Endothelial cell of umbilical vein (primary cell): ENCODE measurements at regions not wholly inside any gene's neighbourhood (a gene's known extent, or its start where the extent isn't known, plus 50 kb on each side); places are given as distances from the start of the nearest gene placed in this dataset.

Source experiments
- BruUV-seq: library from RNA; stranded (reverse); fragments of 400-500 nt; replicated peaks from 2 replicates; lab custom pipeline; 2021; lab: Mats Ljungman, UMichigan
- CTCF ChIA-PET: fragments of 300-600, 350-600 bp; sonication (Branson Sonifier 250); formaldehyde crosslinking; loops from one replicate; lab custom pipeline; 2021; ENCODE audit warnings: antibody characterized with exemption, inconsistent platforms; lab: Charles Lee
- POLR2A ChIA-PET: fragments of 300-600, 350-600 bp; sonication (Branson Sonifier 250); formaldehyde crosslinking; loops from one replicate; lab custom pipeline; 2021; ENCODE audit warnings: antibody characterized with exemption, inconsistent platforms; lab: Charles Lee
- DNase-seq: peaks from one replicate; pipeline ENCODE4 v3.0.0-alpha.2; 2011; ENCODE audit warnings: low read depth, low spot score
- FAIRE-seq: peaks from 2 replicates; lab custom pipeline; 2011; peaks lifted over from hg19 to GRCh38; lab: Jason Lieb, UNC
- H2AFZ ChIP-seq: 2 replicates; pipeline ENCODE4 v1.6.0; 2012; ENCODE audit warnings: low read depth, low read length, control low read depth, inconsistent platforms
- H3K27ac ChIP-seq: 2 replicates; pipeline ENCODE4 v1.5.1; 2011; ENCODE audit warnings: low read depth, mild to moderate bottlenecking, control low read depth, low read length, moderate library complexity; ENCODE audit not compliant: insufficient read depth
- H3K27me3 ChIP-seq, 2 experiments: 2 replicates each; pipeline versions ENCODE4 v1.6.0 to v1.6.1; 2011; ENCODE audit warnings: low read length in 2 of 2, mixed read lengths in 1 of 2; ENCODE audit not compliant: control insufficient read depth in 2 of 2, insufficient read depth in 2 of 2
- H3K36me3 ChIP-seq, 2 experiments: 2 replicates in 1 of 2; 3 replicates in 1 of 2; pipeline ENCODE4 v1.5.1; 2011; ENCODE audit warnings: low read length in 2 of 2, mild to moderate bottlenecking in 1 of 2, moderate library complexity in 1 of 2; ENCODE audit not compliant: control insufficient read depth in 2 of 2, insufficient read depth in 2 of 2; ENCODE audit errors: extremely low read depth in 1 of 2
- H3K4me1 ChIP-seq: 3 replicates; pipeline ENCODE4 v1.5.1; 2011; ENCODE audit warnings: mild to moderate bottlenecking, low read length; ENCODE audit not compliant: control insufficient read depth, insufficient read depth; ENCODE audit errors: extremely low read depth
- H3K4me2 ChIP-seq: 2 replicates; pipeline ENCODE4 v1.6.1; 2011; ENCODE audit warnings: low read length, control low read depth, mixed read lengths; ENCODE audit not compliant: insufficient read depth
- H3K4me3 ChIP-seq, 3 experiments: fragments of 200-600 bp in 1 of 3; sonication (generic), shearing (Covaris generic) in 1 of 3; replicated peaks in 1 of 3; 2 replicates each; pipeline ENCODE4 v1.5.1; 2011 to 2016; ENCODE audit warnings: control low read depth in 3 of 3, low read length in 3 of 3, mild to moderate bottlenecking in 2 of 3, inconsistent platforms in 1 of 3, low read depth in 1 of 3, moderate library complexity in 1 of 3; ENCODE audit not compliant: insufficient read depth in 1 of 3
- H3K79me2 ChIP-seq: 2 replicates; pipeline ENCODE4 v1.6.0; 2012; ENCODE audit warnings: low read length, inconsistent platforms; ENCODE audit not compliant: control insufficient read depth, insufficient read depth
- H3K9ac ChIP-seq: replicated peaks from 2 replicates; pipeline ENCODE3; 2011; ENCODE audit warnings: low read length, control low read depth; ENCODE audit not compliant: insufficient read depth; ENCODE audit errors: extremely low read depth
- H3K9me1 ChIP-seq: replicated peaks from 3 replicates; pipeline ENCODE4 v1.6.0; 2011; ENCODE audit warnings: mild to moderate bottlenecking, low read length; ENCODE audit not compliant: control insufficient read depth, insufficient read depth; ENCODE audit errors: extremely low read depth
- H3K9me3 ChIP-seq: replicated peaks from 2 replicates; pipeline ENCODE4 v1.5.1; 2012; ENCODE audit warnings: low read length, inconsistent platforms; ENCODE audit not compliant: control insufficient read depth, insufficient read depth
- H4K20me1 ChIP-seq: replicated peaks from 2 replicates; pipeline ENCODE3; 2011; ENCODE audit warnings: mild to moderate bottlenecking, low read length; ENCODE audit not compliant: control insufficient read depth, insufficient read depth; ENCODE audit errors: extremely low read depth
- EZH2 ChIP-seq: IDR thresholded peaks from 2 replicates; pipeline ENCODE4 v1.6.1; 2012; ENCODE audit warnings: borderline replicate concordance, low read depth, mild to moderate bottlenecking, moderate library complexity, low read length, inconsistent platforms; ENCODE audit not compliant: severe bottlenecking
- FOS ChIP-seq: IDR thresholded peaks from 2 replicates; pipeline ENCODE4 v1.6.1; 2011; ENCODE audit warnings: mild to moderate bottlenecking, low read length, moderate library complexity, borderline replicate concordance; ENCODE audit not compliant: insufficient read depth
- GATA2 ChIP-seq: IDR thresholded peaks from 2 replicates; pipeline ENCODE4 v1.7.0; 2011; ENCODE audit warnings: low read depth, mild to moderate bottlenecking, moderate library complexity, mixed read lengths, low read length; ENCODE audit not compliant: insufficient read length, insufficient read depth
- JUN ChIP-seq: IDR thresholded peaks from 2 replicates; pipeline ENCODE4 v1.6.1; 2011; ENCODE audit warnings: borderline replicate concordance, low read depth; ENCODE audit not compliant: insufficient read length, insufficient read depth
- MYC ChIP-seq: IDR thresholded peaks from one replicate; pipeline ENCODE4 v1.6.1; 2011; ENCODE audit warnings: mild to moderate bottlenecking, low read depth, low read length
- POLR2AphosphoS5 ChIP-seq: IDR thresholded peaks from 2 replicates; pipeline ENCODE4 v1.6.1; 2012; ENCODE audit warnings: low read depth, mild to moderate bottlenecking, control low read depth, low read length, moderate library complexity; ENCODE audit not compliant: insufficient read depth
- dilution Hi-C: fragments of 300-500 bp; cut with MboI; formaldehyde crosslinking; loops from one replicate; pipeline ENCODE4 v1.15.0; 2019; ENCODE audit warnings: low sequenced_read_pairs; ENCODE audit not compliant: extremely low pct_ligation_motif_present
- intact Hi-C: fragments of 100-400 bp; cut with micrococcal nuclease; formaldehyde crosslinking; loops from one replicate; pipeline ENCODE4 v1.10.0; 2022
- TF ChIP-seq, protein P1 (sequence below), 2 donors: IDR thresholded peaks; 1 replicate in 1 of 2; 2 replicates in 1 of 2; pipeline ENCODE4 v1.5.1; 2011; ENCODE audit warnings: low read length in 2 of 2, mild to moderate bottlenecking in 2 of 2, moderate library complexity in 2 of 2, control low read depth in 1 of 2, inconsistent platforms in 1 of 2, low read depth in 1 of 2; ENCODE audit not compliant: insufficient read depth in 1 of 2; ENCODE audit errors: extremely low read depth in 1 of 2

DNA sequence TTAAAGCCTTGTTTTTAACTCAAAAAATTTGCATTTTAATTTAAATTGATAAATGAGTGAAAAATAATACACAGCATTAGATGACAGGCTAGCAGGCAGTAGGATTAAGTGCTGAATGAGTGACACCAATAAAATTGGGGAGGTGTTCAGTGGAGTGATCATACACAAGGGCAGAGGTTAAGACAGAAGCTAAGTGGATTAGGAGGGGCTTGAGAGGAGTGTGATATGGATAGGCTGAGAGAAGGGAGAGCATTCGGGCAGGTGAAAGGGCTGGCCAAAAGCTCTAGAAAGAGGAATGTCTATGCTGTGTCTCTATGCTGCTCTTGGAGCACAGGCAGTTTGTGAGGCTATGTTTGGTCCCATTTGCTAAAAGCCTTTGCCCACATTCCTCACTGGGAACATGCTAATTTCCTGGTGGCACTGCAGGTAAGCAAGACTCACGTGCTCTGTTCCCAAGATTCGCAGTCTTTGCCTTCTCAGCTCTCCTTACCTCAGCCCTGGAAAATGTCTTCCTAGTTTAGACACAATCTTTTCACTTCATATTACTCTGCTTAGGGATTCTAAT, 52.8 kb upstream of the CCSER1 start:
- H3K9ac ChIP-seq, result no peak overlapping the region
- DNase-seq, result no peak
- H4K20me1 ChIP-seq, result no peaks in the 10 kb centered on the region
- H3K4me2 ChIP-seq, result no peak overlapping the region
- POLR2A ChIA-PET, result no interaction called here
- no peak for FAIRE-seq
- BruUV-seq, result no TSS peak
- no peaks in the 10 kb centered on the region for H3K79me2 ChIP-seq
- intact Hi-C loops, result no loop called here
- H3K27ac ChIP-seq, result no peak overlapping the region
- dilution Hi-C loops, result no loop called here
- no peaks in the 10 kb centered on the region for H3K9me3 ChIP-seq
- CTCF ChIA-PET, result interaction anchor here (1.5 to 2.2 kb wide), 2 partner anchors 9 to 23 kb away, joined by 3 to 8 read pairs; no protein-coding TSS in a partner anchor
- no peak overlapping the region for H3K4me3 ChIP-seq
- H3K4me1 ChIP-seq, result no peaks in the 10 kb centered on the region
- H3K36me3 ChIP-seq, result no peaks in the 10 kb centered on the region
- TF ChIP-seq POLR2AphosphoS5 (no peak), GATA2 (no peak), JUN (no peak), EZH2 (no peak), MYC (no peak), FOS (no peak)
- TF ChIP-seq, protein P1, sequence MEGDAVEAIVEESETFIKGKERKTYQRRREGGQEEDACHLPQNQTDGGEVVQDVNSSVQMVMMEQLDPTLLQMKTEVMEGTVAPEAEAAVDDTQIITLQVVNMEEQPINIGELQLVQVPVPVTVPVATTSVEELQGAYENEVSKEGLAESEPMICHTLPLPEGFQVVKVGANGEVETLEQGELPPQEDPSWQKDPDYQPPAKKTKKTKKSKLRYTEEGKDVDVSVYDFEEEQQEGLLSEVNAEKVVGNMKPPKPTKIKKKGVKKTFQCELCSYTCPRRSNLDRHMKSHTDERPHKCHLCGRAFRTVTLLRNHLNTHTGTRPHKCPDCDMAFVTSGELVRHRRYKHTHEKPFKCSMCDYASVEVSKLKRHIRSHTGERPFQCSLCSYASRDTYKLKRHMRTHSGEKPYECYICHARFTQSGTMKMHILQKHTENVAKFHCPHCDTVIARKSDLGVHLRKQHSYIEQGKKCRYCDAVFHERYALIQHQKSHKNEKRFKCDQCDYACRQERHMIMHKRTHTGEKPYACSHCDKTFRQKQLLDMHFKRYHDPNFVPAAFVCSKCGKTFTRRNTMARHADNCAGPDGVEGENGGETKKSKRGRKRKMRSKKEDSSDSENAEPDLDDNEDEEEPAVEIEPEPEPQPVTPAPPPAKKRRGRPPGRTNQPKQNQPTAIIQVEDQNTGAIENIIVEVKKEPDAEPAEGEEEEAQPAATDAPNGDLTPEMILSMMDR (IDR thresholded peaks at IDR 0.05; ENCODE audit: extremely low read depth in 1 of 2, insufficient read depth in 1 of 2, low read depth in 1 of 2, low read length in 2 of 2), result no peak
- H3K27me3 ChIP-seq, result peaks cover 7 to 9% of the 10 kb centered on the region in 2 experiments
- H3K9me1 ChIP-seq, result no peaks in the 10 kb centered on the region
- no peak overlapping the region for H2AFZ ChIP-seq
